Nephron (organoid): ENCODE measurements at regions not wholly inside any gene's neighbourhood (a gene's known extent, or its start where the extent isn't known, plus 50 kb on each side); places are given as distances from the start of the nearest gene placed in this dataset.

Source experiments
- H3K27ac Mint-ChIP-seq, 3 experiments: 2 replicates each; pipeline ENCODE4 v1.8.0; 2020; ENCODE audit warnings: mixed read lengths in 3 of 3, mild to moderate bottlenecking in 2 of 3, moderate library complexity in 1 of 3
- H3K27me3 Mint-ChIP-seq: 2 replicates; pipeline ENCODE4 v1.8.0; 2021; ENCODE audit warnings: low read depth, mild to moderate bottlenecking, moderate library complexity, mixed read lengths
- H3K36me3 Mint-ChIP-seq: 2 replicates; pipeline ENCODE4 v1.8.0; 2020; ENCODE audit warnings: low read depth, mixed read lengths
- H3K4me1 Mint-ChIP-seq: 2 replicates; pipeline ENCODE4 v1.8.0; 2020; ENCODE audit warnings: mixed read lengths
- H3K4me3 Mint-ChIP-seq, 3 experiments: 2 replicates each; pipeline ENCODE4 v1.8.0; 2020; ENCODE audit warnings: mild to moderate bottlenecking in 3 of 3, mixed read lengths in 3 of 3, moderate library complexity in 2 of 3
- H3K9me3 Mint-ChIP-seq: 2 replicates; pipeline ENCODE4 v1.8.0; 2020; ENCODE audit warnings: mixed read lengths
- TF ChIP-seq, protein P1 (sequence below), 3 experiments: fragments of 200-600 bp; sonication (generic); IDR thresholded peaks; one replicate each; pipeline ENCODE4 v1.5.0; 2021; ENCODE audit warnings: antibody characterized with exemption in 3 of 3; ENCODE audit not compliant: unreplicated experiment in 3 of 3

DNA sequence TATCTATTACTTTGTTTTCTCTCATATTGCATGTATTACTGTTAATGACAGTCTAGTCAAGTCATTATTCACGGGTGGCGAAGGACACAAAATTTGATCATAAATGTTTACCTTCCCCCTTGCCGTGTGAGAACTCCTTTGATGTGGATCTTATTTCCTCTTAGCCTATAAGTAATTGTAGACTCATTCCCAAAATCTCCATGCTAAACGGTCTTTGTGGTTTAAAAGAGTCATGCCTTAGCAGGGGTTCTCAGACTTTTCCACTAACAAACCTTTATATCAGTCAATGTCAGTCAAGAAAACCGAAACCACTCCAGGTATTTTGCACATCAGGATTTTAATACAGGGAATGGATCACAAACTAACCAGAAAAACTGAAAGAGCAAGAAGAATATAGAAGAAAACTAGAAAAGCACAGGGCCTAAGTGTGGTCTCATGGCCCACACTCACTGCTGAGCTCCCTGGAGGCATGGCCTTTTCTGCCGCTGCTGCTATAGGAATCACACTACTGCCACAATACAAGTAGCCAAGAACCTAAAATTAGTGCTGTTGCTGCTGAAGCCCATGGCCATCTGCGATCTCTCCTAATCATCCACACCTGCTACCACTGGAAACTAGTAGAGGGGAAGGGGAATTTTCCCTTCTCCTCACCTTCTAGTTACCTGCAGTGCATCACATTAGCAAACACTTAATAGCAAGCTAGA lies 186.0 kb upstream of the POU3F2 start:
- TF ChIP-seq, protein P1, sequence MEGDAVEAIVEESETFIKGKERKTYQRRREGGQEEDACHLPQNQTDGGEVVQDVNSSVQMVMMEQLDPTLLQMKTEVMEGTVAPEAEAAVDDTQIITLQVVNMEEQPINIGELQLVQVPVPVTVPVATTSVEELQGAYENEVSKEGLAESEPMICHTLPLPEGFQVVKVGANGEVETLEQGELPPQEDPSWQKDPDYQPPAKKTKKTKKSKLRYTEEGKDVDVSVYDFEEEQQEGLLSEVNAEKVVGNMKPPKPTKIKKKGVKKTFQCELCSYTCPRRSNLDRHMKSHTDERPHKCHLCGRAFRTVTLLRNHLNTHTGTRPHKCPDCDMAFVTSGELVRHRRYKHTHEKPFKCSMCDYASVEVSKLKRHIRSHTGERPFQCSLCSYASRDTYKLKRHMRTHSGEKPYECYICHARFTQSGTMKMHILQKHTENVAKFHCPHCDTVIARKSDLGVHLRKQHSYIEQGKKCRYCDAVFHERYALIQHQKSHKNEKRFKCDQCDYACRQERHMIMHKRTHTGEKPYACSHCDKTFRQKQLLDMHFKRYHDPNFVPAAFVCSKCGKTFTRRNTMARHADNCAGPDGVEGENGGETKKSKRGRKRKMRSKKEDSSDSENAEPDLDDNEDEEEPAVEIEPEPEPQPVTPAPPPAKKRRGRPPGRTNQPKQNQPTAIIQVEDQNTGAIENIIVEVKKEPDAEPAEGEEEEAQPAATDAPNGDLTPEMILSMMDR (IDR thresholded peaks at IDR 0.05; ENCODE audit: unreplicated experiment in 3 of 3): no peak
- H3K36me3 Mint-ChIP-seq: no peaks in the 10 kb centered on the region
- H3K27me3 Mint-ChIP-seq: peaks cover 3% of the 10 kb centered on the region
- no peak overlapping the region for H3K4me3 Mint-ChIP-seq
- H3K9me3 Mint-ChIP-seq: no peaks in the 10 kb centered on the region
- no peaks in the 10 kb centered on the region for H3K4me1 Mint-ChIP-seq
- H3K27ac Mint-ChIP-seq: no peak overlapping the region

DNA sequence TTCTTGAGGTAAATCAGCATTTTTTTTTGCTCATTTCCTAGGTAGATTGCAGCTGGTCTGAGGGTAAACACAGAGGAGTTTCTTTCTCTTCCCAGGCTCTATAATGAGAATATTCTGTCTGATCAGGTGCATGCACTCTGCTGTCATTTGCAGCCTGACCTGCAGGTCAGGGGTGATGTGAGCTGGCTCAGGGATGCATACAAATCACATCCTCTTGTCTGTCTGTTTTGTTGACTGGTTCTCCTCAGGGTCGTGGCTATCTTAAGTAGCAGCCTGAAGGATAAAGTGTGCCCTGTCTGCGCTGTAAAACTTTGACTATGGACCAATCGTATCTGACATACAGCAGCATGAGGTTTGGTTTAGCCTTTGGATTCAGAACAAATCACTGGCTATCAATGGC lies 183.4 kb upstream of the POU3F2 start:
- H3K4me3 Mint-ChIP-seq: no peak overlapping the region
- H3K36me3 Mint-ChIP-seq: no peaks in the 10 kb centered on the region
- no peaks in the 10 kb centered on the region for H3K9me3 Mint-ChIP-seq
- H3K4me1 Mint-ChIP-seq: no peaks in the 10 kb centered on the region
- no peaks in the 10 kb centered on the region for H3K27me3 Mint-ChIP-seq
- no peak overlapping the region for H3K27ac Mint-ChIP-seq
- TF ChIP-seq, protein P1 (IDR thresholded peaks at IDR 0.05; ENCODE audit: unreplicated experiment in 3 of 3): no peak

DNA sequence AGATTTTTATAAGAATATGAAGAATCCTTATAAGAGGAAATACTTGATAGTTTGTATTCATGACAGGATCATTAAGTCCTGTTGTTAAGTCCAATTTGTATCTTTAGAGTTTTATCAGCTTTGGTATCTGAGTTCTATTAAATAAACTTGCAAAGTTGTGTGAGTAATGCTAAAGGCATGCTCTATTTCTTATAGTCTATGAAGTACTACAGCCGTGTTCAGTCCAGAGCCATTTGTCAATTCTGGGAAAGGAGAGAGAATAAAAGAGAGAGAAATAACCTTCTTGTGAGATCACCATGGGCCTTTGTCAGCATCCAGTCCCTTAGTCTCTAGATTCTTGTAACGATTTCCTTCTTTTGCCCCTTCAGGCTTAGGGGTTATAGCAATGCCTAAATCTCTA lies 181.2 kb upstream of the POU3F2 start:
- TF ChIP-seq, protein P1 (IDR thresholded peaks at IDR 0.05; ENCODE audit: unreplicated experiment in 3 of 3): no peak
- Mint-ChIP-seq H3K9me3 (no peaks in the 10 kb centered on the region), H3K4me1 (no peaks in the 10 kb centered on the region), H3K4me3 (no peak overlapping the region), H3K36me3 (no peaks in the 10 kb centered on the region), H3K27me3 (no peaks in the 10 kb centered on the region), H3K27ac (no peak overlapping the region)

DNA sequence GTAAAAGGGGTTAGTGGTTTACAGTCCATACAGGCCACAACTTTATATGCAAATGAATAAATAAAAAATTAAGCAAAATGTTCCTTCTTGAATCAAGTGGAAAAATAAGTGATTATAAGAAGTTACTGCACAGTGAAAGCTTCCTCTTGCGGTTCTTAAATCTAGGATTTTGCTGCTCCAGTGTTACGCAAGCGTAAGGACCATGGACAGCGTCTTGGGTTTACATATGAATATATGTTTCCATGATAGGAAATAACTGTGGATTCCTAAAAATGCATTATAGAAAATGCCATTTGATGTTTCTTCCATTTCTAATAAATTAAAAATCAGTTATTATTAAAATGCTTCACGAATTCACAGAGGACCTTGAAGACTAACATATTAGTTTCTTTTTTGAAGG lies 176.6 kb upstream of the POU3F2 start:
- no peaks in the 10 kb centered on the region for H3K36me3 Mint-ChIP-seq
- no peak overlapping the region for H3K27ac Mint-ChIP-seq
- no peaks in the 10 kb centered on the region for H3K4me1 Mint-ChIP-seq
- no peaks in the 10 kb centered on the region for H3K9me3 Mint-ChIP-seq
- TF ChIP-seq, protein P1 (IDR thresholded peaks at IDR 0.05; ENCODE audit: unreplicated experiment in 3 of 3): no peak
- no peaks in the 10 kb centered on the region for H3K27me3 Mint-ChIP-seq
- no peak overlapping the region for H3K4me3 Mint-ChIP-seq

DNA sequence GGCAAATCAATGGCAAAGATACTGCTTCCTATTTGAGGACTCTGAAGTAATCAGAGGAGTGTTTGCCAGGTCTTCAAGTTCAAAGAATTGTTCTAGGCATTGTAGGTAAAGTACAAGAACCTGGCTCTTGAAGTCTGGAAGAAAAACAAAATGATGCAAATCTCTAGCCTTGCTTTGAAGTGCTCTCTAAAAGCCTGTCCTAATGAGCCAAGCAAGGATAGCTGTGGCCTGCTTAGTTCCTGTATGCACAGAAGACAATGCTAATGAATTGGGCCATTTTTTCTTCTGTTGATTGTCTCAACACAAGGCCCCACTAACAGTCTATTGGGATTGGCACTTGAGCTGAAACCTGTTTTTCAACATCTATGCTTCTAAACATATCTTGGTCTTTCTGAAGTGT lies 165.0 kb upstream of the POU3F2 start:
- Mint-ChIP-seq H3K4me1 (no peaks in the 10 kb centered on the region), H3K27ac (no peak overlapping the region), H3K9me3 (no peaks in the 10 kb centered on the region), H3K4me3 (no peak overlapping the region), H3K36me3 (no peaks in the 10 kb centered on the region), H3K27me3 (no peaks in the 10 kb centered on the region)
- TF ChIP-seq, protein P1 (IDR thresholded peaks at IDR 0.05; ENCODE audit: unreplicated experiment in 3 of 3): no peak

DNA sequence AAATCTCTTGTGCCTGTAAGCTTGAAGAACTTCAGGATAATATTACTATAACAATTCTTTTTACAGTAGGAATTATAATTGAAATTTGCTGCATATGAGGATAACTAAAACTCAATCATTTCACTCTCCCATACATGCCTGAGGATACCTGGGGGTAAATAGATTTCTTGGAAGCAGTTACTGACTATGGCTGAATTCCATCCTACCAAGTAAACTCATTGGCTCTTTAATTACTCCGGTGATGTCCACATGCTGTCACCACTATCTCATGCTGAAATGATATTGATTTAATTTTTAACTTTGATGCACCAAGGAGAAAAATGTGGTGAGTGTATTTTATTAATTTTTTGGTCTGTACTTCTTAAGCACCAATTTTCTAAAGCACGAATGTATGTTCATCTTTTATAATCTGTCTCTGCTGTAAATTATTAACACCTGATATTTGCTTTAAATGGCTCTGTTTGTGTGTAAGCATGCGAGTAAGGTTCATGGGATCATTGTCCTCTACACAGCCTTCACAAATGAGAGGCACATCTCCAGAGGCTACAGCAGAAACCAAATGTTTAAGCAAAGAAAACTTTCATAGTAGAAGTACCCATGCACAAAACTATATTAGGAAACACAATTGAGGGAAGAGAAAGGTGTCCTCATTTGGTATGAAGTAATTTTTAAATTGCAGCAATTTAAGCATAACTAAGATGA lies 164.2 kb upstream of the POU3F2 start:
- no peaks in the 10 kb centered on the region for H3K4me1 Mint-ChIP-seq
- no peaks in the 10 kb centered on the region for H3K36me3 Mint-ChIP-seq

More for the DNA sequence above, 164.2 kb upstream of the POU3F2 start:
- TF ChIP-seq, protein P1 (IDR thresholded peaks at IDR 0.05; ENCODE audit: unreplicated experiment in 3 of 3): no peak
- Mint-ChIP-seq H3K9me3 (no peaks in the 10 kb centered on the region), H3K27me3 (no peaks in the 10 kb centered on the region), H3K4me3 (no peak overlapping the region), H3K27ac (no peak overlapping the region)
